Stimulated activated CD4-positive, alpha-beta T cell treated with anti-CD3 and anti-CD28 coated beads, Interleukin-1b, Interleukin-23, amount 100 ng/mL, for 48 hours (primary cell): ENCODE measurements at regions not wholly inside any gene's neighbourhood (a gene's known extent, or its start where the extent isn't known, plus 50 kb on each side); places are given as distances from the start of the nearest gene placed in this dataset.
"Not testable (repeated sequence)": the region's sequence is repeated elsewhere in the genome, so short reads cannot be mapped to it uniquely, and the experiment has no call there.

Experiments used
- DNase-seq: peaks from one replicate; pipeline ENCODE4 v3.0.0-alpha.2; 2020

DNA sequence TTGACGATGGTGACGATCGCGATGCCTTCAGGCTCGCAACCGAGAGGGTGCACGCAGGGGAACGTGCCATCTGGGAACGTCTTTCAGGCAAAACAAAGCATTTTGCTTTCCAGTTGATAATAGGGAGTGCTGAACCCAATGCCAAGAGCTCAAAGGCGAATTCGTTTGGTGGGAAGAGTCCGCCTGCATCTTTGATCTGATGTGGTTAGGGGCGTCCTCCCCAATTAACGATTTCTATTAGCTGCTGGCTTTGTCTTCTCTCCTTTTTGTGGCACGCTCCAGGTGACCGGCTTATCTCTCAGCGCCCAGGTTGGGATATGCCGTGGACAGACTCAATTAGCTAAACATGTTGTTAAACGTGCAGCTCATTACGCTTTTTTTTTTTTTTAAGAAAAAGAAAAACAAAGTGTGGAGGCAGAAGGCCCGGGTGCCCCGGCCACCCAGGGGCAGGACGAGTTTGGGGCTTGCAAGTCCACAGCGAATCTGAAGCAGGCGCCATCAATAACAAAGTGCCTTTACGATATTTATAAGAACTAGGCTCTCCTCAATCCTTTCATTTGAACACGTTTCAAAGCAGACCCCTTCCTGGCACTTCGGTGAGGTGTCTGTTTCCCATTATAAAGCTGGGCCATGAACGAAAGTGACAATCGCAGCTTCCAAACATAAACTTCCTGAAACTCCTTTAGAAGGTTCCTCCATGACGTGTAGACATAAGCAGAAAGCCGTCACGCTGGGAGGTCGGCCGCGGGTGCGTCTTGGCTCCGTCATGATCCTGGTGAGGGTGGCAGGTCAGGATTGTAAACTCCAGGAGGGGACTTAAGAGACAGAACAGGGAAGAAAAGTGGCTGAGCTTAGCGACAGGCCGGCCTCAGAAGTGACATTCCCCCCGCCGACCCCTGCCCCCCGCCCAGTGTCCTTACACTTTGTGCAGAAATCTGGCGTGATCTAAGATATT is 155.3 kb downstream of the LAT start:
- not testable (repeated sequence) for DNase-seq

DNA sequence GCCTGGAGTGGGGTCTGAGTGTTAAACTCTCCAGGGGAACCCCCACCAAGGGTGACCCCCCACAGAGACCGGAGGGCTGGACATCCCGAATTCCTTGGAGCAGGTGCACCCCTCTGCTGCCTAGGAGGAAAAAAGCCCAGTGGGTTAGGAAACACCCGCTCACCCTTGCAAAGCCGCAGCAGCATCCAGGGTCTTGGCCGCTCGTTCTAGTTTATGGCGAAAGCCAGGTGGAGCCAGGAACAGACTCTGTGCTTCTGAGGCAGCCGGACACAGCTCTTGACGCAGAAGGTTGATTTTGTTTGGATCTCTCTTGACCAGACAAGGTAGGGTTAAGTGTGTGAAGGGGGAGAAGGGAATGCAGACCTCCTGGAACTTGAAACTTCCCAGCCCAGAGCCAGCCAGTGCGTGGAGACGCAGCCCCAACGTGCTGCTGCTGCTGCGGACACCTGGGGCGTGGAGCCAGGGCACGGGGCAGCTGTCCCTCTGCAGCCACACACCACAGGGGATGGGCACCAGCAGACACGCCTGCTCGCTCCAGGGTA is 154.5 kb downstream of the LAT start:
- no peak for DNase-seq

DNA sequence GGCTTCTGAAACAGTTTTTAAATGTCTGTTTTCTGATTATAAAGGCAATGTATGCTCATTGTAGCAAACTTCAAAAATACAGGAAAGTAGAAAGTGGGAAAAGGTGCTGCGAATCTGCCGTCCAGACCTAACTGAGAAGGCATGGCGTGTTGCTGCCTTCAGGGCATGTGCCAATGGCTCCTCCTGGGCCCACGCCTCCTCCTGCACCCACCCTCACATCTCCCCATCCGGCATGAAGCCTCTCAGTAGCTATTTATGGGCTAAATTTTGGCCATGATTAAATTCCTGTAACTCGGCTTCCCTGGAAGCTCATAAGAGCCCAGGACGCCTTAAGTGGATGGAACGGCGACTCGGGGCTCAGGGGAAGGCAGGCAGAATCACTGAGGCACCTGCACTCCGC is 153.8 kb downstream of the LAT start:
- DNase-seq = not testable (repeated sequence)

- not testable (repeated sequence) for DNase-seq
Observed at GRCh38 chr16:29137894-29138662, 153.2 kb downstream of the LAT start.

DNA sequence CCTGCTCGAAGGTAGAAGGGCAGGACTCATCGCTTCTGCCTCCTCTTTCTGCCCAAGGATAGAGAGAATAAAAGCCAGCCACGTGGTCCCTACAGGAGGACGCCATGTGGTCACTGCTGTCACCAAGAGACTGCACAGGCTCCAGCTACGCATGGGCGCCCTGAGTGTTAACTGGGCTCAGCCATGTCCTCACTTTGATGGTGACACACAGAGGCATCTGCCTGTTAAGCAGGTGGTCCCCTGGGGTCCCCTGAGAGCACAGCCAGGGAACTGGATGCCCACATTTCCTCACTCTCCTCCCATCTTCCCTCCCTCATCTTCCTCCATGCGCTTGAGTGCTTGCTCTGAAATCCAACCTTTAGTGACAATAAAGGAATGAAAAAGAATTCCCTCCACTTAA is 152.6 kb downstream of the LAT start:
- not testable (repeated sequence) for DNase-seq

DNA sequence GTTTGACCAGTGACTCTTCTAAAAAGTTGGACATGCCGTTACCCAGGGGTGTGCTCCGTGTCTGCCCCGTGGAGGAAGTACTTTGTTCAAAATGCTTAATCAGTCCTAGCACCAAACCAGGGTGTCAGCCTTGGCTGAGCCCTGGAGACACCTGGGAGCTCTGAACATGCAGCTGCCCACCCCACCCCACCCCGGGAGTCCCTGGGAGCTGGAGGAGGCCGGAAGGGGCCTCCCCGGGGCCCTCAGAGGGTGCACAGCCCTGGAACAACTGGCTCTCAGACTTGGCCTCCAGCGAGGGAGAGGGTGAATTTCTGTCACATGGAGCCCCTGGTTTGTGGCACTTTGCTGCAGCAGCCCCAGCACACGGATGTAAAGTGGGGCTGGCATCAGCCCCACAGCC is 152.1 kb downstream of the LAT start:
- DNase-seq = not testable (repeated sequence)

DNA sequence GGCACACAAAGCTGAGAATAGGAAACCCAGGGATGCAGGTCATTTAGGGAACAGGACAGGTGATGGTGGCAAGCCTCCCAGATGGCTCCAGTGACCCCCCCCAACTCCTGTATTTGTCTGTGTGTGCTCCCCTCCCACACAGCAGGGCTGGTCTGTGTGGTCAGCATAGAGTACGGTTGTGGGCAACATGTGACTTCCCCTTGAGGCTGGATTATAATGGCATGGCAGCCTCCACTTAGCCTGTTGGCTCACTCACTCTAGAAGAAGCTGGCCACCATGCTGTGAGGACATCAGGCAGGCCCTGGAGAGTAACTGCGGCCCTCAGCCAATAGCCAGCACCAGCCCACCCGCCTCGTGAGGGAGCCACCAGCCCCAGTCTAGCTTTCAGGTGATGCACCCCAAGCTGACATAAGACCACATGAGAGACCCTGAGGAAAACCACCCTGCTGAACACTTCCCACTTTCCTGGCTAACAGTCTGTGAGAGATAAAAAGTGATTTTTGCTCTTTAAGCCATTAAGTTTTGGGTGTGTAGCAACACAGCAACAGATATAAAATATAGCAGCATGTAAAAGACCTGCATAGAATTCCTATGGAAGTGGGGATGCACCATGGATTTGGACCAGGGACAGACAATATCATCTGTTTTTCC is 151.3 kb downstream of the LAT start:
- not testable (repeated sequence) for DNase-seq

DNA sequence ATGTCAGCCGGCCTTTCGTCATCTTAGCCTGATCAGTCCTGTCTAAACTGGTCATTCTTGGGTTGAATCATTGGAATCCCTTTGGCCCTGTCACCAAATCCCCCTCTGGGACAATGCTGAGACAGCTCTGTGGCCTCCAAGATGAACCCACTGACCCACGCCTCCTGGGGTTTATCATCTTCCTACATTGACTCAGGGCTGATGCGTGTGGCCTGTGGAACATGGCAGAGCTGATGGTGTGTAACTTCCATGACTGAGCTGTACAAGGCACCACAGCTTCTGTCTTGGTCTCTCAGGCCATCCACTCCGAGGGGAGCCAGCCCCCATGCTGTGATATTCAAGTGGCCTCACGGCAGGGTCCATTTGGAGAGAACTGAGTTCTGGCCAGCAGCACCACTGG is 150.2 kb downstream of the LAT start:
- not testable (repeated sequence) for DNase-seq

GRCh38 chr16:29133681-29134430 is 149.0 kb downstream of the LAT start:
- not testable (repeated sequence) for DNase-seq

- DNase-seq = not testable (repeated sequence)
Observed at GRCh38 chr16:29132869-29133268, 148.0 kb downstream of the LAT start.

DNA sequence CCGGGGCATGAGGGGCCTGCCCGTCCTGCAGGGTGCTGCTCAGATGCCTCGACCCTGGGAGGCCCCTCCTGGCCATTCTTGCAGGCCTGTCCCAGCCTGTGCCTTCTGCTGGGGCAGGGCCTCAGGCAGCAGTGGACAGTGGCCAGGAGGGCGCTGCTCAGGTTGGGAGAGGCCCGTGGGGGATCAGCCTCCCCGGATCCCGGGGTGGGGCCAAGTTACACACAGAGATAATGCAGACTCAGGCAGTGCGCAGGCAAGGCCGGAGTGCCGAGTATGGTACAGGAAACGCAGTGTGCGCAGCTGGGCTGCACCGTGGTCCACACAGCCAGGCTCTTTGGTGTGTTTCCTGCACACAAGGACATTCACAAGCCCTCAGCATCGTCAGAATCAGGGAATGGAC is 147.6 kb downstream of the LAT start:
- DNase-seq = not testable (repeated sequence)

- not testable (repeated sequence) for DNase-seq
Observed at GRCh38 chr16:29130901-29131851, 146.3 kb downstream of the LAT start.

- DNase-seq = not testable (repeated sequence)
Observed at GRCh38 chr16:29130131-29130711, 145.4 kb downstream of the LAT start.

- not testable (repeated sequence) for DNase-seq
Observed at GRCh38 chr16:29129458-29130038, 144.7 kb downstream of the LAT start.

DNA sequence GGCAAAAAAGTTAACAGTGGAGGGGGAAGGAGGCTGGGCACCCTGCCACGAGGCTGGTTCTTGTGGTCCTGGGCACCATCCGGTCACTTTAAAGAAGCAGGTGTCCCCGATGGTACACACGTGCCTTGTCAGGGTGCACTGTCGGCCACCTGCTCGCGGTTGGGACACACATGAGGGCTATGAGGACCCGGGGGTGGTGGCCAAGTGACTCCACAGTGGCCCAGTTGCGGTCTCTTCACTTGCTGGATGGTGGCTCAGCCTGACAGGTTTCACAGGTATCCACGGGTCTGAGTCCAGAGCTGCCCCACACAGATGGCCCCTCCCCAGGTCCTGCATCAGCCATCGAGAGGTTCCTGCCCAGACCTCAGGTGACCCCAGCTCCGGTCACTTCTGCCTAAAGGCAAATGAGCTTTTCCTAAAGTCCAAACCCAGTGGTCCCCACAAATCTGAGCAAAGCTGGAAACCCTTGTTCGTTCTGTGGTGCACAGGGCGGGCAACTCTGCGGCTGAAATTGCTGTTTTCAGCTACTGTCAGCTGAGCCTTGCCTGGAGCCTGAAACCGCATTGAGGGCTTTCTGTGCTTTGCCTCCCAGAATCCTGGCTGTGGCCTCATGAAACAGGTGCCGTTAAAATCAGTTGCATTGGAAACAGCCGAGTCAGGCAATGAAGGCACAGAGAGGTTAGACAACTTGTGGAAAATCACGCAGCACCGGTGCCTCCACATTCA is 144.0 kb downstream of the LAT start:
- not testable (repeated sequence) for DNase-seq

- not testable (repeated sequence) for DNase-seq
Observed at GRCh38 chr16:29127806-29128420, 143.1 kb downstream of the LAT start.

DNA sequence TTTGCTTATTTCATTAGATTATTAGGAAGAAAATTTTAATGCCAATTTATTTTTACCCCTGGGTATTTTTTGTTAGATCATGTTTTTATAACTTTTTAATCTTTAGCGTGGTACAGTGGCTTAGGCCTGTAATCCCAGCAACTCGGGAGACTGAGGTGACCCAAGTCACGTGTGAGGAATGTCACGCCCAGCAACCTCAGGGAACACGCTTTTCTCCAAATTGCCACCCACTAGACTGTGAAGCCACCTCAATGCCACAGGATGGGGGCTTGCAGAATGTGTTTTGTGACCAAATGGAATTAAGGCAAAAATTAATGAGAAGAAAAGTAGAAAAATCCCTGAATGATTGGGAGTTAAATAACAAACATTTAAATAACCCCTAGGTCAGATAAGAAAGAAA is 141.8 kb downstream of the LAT start:
- DNase-seq = no peak

GRCh38 chr16:29126057-29126494 is 141.2 kb downstream of the LAT start:
- no peak for DNase-seq

- DNase-seq = no peak
Observed at GRCh38 chr16:29124828-29125227, 140.0 kb downstream of the LAT start.
